ENCODE measurements at regions not wholly inside any gene's neighbourhood (a gene's known extent, or its start where the extent isn't known, plus 50 kb on each side); places are given as distances from the start of the nearest gene placed in this dataset.

GRCh38 chr1:5405263-5405662 is 587.0 kb downstream of the NPHP4 start:
- no peak for TF ChIP-seq EZH2phosphoT487 (IDR thresholded peaks at IDR 0.05; ENCODE audit: borderline replicate concordance, low read length)
- TF ChIP-seq, protein P1, sequence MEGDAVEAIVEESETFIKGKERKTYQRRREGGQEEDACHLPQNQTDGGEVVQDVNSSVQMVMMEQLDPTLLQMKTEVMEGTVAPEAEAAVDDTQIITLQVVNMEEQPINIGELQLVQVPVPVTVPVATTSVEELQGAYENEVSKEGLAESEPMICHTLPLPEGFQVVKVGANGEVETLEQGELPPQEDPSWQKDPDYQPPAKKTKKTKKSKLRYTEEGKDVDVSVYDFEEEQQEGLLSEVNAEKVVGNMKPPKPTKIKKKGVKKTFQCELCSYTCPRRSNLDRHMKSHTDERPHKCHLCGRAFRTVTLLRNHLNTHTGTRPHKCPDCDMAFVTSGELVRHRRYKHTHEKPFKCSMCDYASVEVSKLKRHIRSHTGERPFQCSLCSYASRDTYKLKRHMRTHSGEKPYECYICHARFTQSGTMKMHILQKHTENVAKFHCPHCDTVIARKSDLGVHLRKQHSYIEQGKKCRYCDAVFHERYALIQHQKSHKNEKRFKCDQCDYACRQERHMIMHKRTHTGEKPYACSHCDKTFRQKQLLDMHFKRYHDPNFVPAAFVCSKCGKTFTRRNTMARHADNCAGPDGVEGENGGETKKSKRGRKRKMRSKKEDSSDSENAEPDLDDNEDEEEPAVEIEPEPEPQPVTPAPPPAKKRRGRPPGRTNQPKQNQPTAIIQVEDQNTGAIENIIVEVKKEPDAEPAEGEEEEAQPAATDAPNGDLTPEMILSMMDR (IDR thresholded peaks at IDR 0.05; ENCODE audit: low read depth, low read length, poor library complexity, severe bottlenecking): no peak

All from DOHH2 (cell line).